T47D (cell line): ENCODE measurements at regions not wholly inside any gene's neighbourhood (a gene's known extent, or its start where the extent isn't known, plus 50 kb on each side); places are given as distances from the start of the nearest gene placed in this dataset.

Source experiments
- DNase-seq, 2 experiments: peaks; one replicate each; pipeline versions ENCODE4 v3.0.0 to v3.0.0-alpha.2; 2011 to 2012; ENCODE audit warnings: low read depth in 1 of 2, low spot score in 1 of 2
- JUND ChIP-seq: IDR thresholded peaks from 2 replicates; pipeline ENCODE4 v1.6.1; 2012; ENCODE audit warnings: low read depth
- in situ Hi-C: cut with HindIII; loops from 2 replicates; pipeline ENCODE4 v1.10.0; 2016; ENCODE audit warnings: low sequenced_read_pairs, low pct_unique_long_range_greater_than_20kb

GRCh38 chr14:96960598-96961116 lies 163.5 kb downstream of the VRK1 start:
- TF ChIP-seq JUND: no peak
- DNase-seq: no peak
- in situ Hi-C loops: no loop called here

DNA sequence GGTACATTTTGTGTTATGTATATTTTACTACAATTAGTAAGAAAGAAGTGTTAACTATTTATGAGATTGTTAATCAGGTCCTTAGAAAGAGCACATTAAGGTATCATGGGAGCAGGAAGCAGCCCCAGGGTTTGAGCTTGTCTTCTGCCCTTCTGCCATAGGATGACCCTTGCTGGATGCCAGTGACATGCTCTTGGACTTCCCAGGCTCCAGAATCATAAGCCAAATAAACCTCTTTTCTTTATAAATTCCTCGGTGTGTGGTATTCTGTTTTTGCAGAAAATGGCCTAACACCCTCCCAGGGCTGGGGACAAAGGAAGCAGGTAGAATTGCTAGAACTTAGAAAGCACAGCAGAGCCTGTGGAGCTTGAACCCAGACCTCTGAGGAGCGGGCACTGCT lies 164.7 kb downstream of the VRK1 start:
- DNase-seq: no peak
- in situ Hi-C loops: no loop called here
- TF ChIP-seq JUND: no peak

GRCh38 chr14:96962337-96962736 lies 165.2 kb downstream of the VRK1 start:
- no peak for TF ChIP-seq JUND
- in situ Hi-C loops: no loop called here
- no peak for DNase-seq

GRCh38 chr14:96964726-96965415 lies 167.7 kb downstream of the VRK1 start:
- no peak for TF ChIP-seq JUND
- no peak for DNase-seq
- in situ Hi-C loops: no loop called here

DNA sequence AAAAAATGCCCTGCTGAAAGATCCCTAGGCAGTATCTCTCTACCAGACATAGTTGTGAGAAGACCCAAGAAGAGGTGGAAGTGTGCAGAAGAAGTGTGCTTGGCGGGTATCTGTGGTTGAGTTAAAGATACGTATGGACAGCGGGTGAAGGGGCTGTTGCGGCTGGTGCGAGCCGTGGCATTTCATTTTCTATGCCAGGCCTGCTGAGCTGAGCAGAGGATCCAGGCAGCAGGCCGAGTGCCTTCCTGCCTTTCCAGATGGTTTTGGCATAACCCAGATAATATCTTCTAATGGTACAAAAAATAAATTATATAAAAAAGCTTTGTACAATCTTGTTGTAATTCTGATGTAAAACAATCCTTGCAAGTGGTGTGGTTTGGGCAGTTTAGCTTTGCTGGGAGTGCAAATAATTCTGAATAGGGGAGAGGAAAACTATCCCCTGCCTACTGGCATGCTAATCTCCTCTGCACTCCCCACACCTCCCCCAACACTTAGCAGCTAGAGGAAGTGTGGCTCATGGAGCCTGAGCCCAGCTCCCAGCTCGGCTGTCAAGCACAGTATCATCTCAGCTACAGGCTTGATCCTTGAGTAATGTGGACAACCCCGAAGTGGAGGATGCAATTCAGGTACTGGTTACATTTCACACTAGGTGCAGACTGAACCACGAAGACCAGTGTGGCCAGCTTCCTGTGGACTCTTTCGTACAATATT lies 168.9 kb downstream of the VRK1 start:
- in situ Hi-C loops: no loop called here
- TF ChIP-seq JUND: no peak
- DNase-seq: no peak

GRCh38 chr14:96975116-96975515 lies 177.9 kb downstream of the VRK1 start:
- no peak for DNase-seq
- TF ChIP-seq JUND: no peak
- in situ Hi-C loops: no loop called here

DNA sequence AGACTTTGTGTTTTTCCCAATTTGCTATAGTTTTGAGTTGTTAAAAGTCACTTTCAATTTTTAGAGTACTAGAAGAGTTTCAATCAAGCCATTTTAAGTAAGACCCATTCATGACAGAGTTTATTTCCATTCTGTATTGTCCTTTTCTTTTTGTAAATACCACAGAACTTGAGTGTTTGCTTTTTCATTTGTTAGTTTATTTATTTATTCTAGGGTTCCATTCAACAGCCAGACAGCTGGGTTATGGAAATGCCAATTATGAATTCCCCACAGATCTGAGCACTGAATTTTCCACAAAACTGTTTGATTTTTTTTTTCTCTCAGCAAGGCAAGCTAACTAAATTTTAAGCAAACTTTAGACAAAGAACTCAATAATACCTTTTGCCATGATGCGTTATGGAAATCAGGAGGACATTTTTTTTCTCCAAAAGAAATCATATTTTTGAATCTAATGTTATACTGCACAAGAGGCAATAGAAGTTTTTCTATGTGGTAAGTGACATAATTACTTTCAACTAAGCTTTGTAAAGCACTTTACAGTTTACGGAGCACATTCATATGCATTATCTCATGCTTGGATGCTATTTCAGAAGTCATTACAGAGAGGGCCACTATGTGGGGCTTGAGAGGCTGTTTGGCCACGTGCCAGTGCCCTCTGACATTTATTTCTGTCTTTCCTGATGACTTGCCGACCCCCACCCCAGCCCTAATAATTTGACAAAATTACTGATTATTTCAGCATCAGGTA lies 181.5 kb downstream of the VRK1 start:
- no peak for DNase-seq
- no peak for TF ChIP-seq JUND
- in situ Hi-C loops: no loop called here

GRCh38 chr14:96979611-96980074 lies 182.5 kb downstream of the VRK1 start:
- DNase-seq: no peak
- TF ChIP-seq JUND: no peak
- in situ Hi-C loops: no loop called here

- in situ Hi-C loops: no loop called here
- DNase-seq: no peak
- no peak for TF ChIP-seq JUND
These were observed 183.7 kb downstream of the VRK1 start for GRCh38 chr14:96980835-96981234.

DNA sequence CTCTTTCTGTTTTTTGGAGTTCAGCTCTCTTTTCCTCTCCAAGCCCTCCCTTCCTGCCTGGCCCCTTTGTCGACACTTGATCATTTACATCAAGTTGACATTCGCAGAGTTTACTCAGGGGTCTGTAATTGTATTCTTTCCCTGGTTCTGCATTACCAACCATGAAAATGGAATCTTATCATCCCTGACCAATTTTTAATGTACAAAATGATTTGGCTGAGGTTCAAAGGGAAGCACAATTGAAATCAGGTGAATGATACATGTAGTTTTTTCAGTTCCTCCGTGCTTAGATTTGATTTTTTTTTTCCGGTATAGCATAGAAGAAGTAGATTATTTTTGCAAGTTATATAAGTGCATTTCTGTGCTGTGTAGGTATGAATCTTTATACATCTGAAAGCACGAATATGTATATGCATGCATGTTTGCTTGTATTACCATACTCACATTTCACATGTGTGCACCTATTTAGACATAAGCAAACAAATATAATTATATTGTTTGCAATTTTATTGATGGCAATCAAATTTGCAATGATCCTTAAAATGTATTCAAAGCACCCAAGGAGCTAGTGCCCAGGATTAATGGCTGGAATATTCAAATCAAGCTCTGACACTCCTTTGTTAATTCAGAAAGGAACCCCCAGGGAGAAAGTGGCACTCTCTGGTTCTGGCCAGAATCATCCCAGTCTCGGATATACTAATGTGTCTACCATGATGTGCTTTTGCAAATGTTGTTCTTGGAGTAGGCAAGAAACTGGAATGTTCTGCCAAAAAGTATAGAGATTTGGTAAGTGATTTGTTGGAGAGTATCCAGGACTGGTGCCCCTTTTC lies 189.3 kb downstream of the VRK1 start:
- in situ Hi-C loops: no loop called here
- TF ChIP-seq JUND: no peak
- DNase-seq: no peak

DNA sequence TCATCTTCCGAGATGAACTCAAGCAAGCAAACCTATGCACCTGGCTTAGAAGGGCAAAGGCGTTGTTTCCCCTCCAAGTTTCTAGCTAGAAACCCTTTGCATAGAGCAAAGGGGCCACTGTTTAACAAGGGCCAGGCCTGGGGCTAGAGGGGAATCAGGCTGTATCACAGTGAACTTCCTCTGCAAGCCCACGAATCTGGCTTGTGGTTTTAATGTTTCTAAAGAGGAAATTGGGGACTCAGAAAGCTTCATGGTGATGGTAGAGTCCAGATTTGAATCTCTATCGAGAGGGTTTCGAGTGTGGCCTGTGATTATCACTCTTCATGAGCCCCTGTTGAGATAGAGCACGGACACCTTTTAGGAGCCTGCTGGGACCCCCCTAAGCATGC lies 189.9 kb downstream of the VRK1 start:
- in situ Hi-C loops: no loop called here
- no peak for TF ChIP-seq JUND
- no peak for DNase-seq

- no peak for DNase-seq
- no peak for TF ChIP-seq JUND
- in situ Hi-C loops: no loop called here
These were observed 190.6 kb downstream of the VRK1 start for GRCh38 chr14:96987771-96988170.
